ENCODE measurements at regions not wholly inside any gene's neighbourhood (a gene's known extent, or its start where the extent isn't known, plus 50 kb on each side); places are given as distances from the start of the nearest gene placed in this dataset.

- no peak for DNase-seq (ENCODE audit: low spot score)
- TF ChIP-seq, protein P1, sequence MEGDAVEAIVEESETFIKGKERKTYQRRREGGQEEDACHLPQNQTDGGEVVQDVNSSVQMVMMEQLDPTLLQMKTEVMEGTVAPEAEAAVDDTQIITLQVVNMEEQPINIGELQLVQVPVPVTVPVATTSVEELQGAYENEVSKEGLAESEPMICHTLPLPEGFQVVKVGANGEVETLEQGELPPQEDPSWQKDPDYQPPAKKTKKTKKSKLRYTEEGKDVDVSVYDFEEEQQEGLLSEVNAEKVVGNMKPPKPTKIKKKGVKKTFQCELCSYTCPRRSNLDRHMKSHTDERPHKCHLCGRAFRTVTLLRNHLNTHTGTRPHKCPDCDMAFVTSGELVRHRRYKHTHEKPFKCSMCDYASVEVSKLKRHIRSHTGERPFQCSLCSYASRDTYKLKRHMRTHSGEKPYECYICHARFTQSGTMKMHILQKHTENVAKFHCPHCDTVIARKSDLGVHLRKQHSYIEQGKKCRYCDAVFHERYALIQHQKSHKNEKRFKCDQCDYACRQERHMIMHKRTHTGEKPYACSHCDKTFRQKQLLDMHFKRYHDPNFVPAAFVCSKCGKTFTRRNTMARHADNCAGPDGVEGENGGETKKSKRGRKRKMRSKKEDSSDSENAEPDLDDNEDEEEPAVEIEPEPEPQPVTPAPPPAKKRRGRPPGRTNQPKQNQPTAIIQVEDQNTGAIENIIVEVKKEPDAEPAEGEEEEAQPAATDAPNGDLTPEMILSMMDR (IDR thresholded peaks at IDR 0.05; ENCODE audit: extremely low read depth, insufficient read depth, missing control alignments) = peak; percentile 3
- in situ Hi-C loops (cut with MboI; ENCODE audit: low pct_unique_long_range_greater_than_20kb, low sequenced_read_pairs, unreplicated experiment) = no loop called here
These were observed 184.8 kb downstream of the TEX29 start for GRCh38 chr13:111505175-111505777.

- no peak for DNase-seq (ENCODE audit: low spot score)
- TF ChIP-seq, protein P1 (IDR thresholded peaks at IDR 0.05; ENCODE audit: extremely low read depth, insufficient read depth, missing control alignments) = no peak
- in situ Hi-C loops (cut with MboI; ENCODE audit: low pct_unique_long_range_greater_than_20kb, low sequenced_read_pairs, unreplicated experiment) = no loop called here
These were observed 185.7 kb downstream of the TEX29 start for GRCh38 chr13:111506125-111506524.

- in situ Hi-C loops (cut with MboI; ENCODE audit: low pct_unique_long_range_greater_than_20kb, low sequenced_read_pairs, unreplicated experiment) = no loop called here
- TF ChIP-seq, protein P1 (IDR thresholded peaks at IDR 0.05; ENCODE audit: extremely low read depth, insufficient read depth, missing control alignments) = no peak
- DNase-seq (ENCODE audit: low spot score) = no peak
These were observed 186.2 kb downstream of the TEX29 start for GRCh38 chr13:111506621-111507020.

DNA sequence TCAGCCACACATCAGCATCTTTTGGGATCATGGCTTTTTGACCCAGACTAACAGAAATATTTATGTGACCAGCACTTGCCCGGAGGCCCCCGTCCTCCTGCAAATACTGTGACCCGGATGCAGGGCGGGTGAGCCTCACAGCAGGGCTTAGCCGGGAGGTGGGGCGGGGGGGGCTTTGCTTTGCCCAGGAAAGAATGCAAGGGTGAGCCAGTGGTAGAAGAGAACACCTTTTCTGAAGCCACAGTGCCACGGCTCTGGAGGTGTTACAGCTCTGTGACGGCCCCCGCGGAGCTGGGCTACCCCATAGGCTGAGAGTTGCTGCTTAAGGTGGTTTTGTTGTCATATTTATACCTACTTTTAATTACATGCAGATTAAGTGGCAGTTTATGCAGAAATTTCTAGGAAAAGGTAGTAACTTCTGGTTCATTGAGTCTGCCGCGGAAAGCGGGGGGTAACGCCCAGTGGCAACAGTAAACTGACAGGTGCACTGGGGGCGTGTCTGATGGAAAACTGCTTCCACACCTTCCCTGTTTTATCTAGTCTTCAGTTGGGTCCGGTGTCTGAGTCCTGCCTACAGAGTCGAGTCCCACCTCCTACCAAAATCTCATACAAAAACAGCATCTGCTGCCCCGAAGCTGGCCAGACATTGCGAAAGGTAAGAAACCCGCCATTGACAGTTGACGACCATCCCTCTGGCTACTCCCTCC lies 187.9 kb downstream of the TEX29 start:
- in situ Hi-C loops (cut with MboI; ENCODE audit: low pct_unique_long_range_greater_than_20kb, low sequenced_read_pairs, unreplicated experiment) = no loop called here
- DNase-seq (ENCODE audit: low spot score) = no peak
- TF ChIP-seq, protein P1 (IDR thresholded peaks at IDR 0.05; ENCODE audit: extremely low read depth, insufficient read depth, missing control alignments) = no peak

DNA sequence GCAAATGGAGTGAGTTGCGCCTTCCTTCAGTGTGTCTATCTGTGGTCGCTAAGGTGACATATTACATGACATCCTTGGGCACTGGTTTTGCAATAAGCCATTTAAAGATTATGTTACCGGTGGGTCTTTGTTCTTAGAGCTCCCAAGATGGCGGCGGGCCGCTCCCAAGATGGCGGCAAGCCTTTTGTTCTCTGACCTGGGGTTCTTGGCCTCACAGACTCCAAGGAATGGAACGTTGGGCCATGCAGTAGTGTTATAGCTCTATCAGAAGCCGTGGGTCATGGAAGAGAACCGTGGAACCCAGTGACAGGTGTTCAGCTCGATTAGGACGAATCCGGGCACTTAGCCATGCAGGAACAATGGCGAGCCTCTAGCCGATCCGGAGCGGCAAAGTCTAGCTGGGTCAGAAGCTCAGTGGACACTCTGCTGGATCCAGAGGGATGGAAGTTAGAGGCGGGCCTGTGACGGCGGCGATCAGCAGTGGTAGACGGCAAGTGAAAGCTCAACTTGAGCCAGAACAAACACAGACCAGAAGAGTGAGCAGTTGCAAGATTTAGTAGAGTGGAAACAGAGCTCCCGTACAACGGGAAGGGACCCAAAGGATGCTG lies 188.6 kb downstream of the TEX29 start:
- in situ Hi-C loops (cut with MboI; ENCODE audit: low pct_unique_long_range_greater_than_20kb, low sequenced_read_pairs, unreplicated experiment) = no loop called here
- TF ChIP-seq, protein P1 (IDR thresholded peaks at IDR 0.05; ENCODE audit: extremely low read depth, insufficient read depth, missing control alignments) = no peak
- no peak for DNase-seq (ENCODE audit: low spot score)

- no peak for DNase-seq (ENCODE audit: low spot score)
- TF ChIP-seq, protein P1 (IDR thresholded peaks at IDR 0.05; ENCODE audit: extremely low read depth, insufficient read depth, missing control alignments) = no peak
- in situ Hi-C loops (cut with MboI; ENCODE audit: low pct_unique_long_range_greater_than_20kb, low sequenced_read_pairs, unreplicated experiment) = no loop called here
These were observed 190.2 kb downstream of the TEX29 start for GRCh38 chr13:111510502-111511218.
